WTC11 (cell line): ENCODE measurements at regions not wholly inside any gene's neighbourhood (a gene's known extent, or its start where the extent isn't known, plus 50 kb on each side); places are given as distances from the start of the nearest gene placed in this dataset.

Source experiments
- ATAC-seq: fragments of 200-7000 bp; cut with Tn5 transposase; 2 replicates; pipeline ENCODE4 v1.10.0; 2021; ENCODE audit warnings: mild to moderate bottlenecking, moderate library complexity
- CTCF ChIA-PET: fragments of 300-600 bp; sonication (Branson Sonifier 250); formaldehyde crosslinking; loops from one replicate; lab custom pipeline; 2021; ENCODE audit warnings: antibody characterized with exemption; lab: Charles Lee
- POLR2A ChIA-PET: fragments of 350-600 bp; sonication (Branson Sonifier 250); formaldehyde crosslinking; loops from one replicate; lab custom pipeline; 2021; ENCODE audit warnings: antibody characterized with exemption; lab: Charles Lee
- DNase-seq: peaks from one replicate; pipeline ENCODE4 v3.0.0; 2021; ENCODE audit warnings: low spot score
- H3K27ac Mint-ChIP-seq: 2 replicates; pipeline ENCODE4 v1.8.0; 2021; ENCODE audit warnings: mixed read lengths
- H3K27me3 Mint-ChIP-seq: 2 replicates; pipeline ENCODE4 v1.8.0; 2021; ENCODE audit warnings: low read depth, mild to moderate bottlenecking, moderate library complexity, mixed read lengths
- H3K36me3 Mint-ChIP-seq: 2 replicates; pipeline ENCODE4 v1.8.0; 2021; ENCODE audit warnings: mixed read lengths
- H3K4me1 Mint-ChIP-seq: 2 replicates; pipeline ENCODE4 v1.8.0; 2022; ENCODE audit warnings: mixed read lengths
- H3K4me3 Mint-ChIP-seq: 2 replicates; pipeline ENCODE4 v1.8.0; 2021; ENCODE audit warnings: mild to moderate bottlenecking, moderate library complexity, mixed read lengths
- H3K9me3 Mint-ChIP-seq: 2 replicates; pipeline ENCODE4 v1.8.0; 2021; ENCODE audit warnings: mixed read lengths
- CREM ChIP-seq: sonication (generic); formaldehyde crosslinking; IDR thresholded peaks from 2 replicates; pipeline ENCODE4 v1.8.1; 2022; ENCODE audit warnings: mild to moderate bottlenecking, missing genetic modification reagents, moderate library complexity
- FOXP1 ChIP-seq: sonication (generic); formaldehyde crosslinking; IDR thresholded peaks from 2 replicates; pipeline ENCODE4 v1.8.0; 2022; ENCODE audit warnings: missing genetic modification reagents, mild to moderate bottlenecking, moderate library complexity, borderline replicate concordance
- HMGA2 ChIP-seq: fragments of 250-450 bp; sonication (Bioruptor Pico); IDR thresholded peaks from 2 replicates; pipeline ENCODE4 v1.4.0; 2021; ENCODE audit warnings: mild to moderate bottlenecking, moderate library complexity
- KAT7 ChIP-seq: sonication (generic); formaldehyde crosslinking; IDR thresholded peaks from 2 replicates; pipeline ENCODE4 v1.8.1; 2023; ENCODE audit warnings: missing genetic modification reagents, mild to moderate bottlenecking, borderline replicate concordance
- MYBL2 ChIP-seq: sonication (generic); formaldehyde crosslinking; IDR thresholded peaks from 2 replicates; pipeline ENCODE4 v1.8.1; 2023; ENCODE audit warnings: mild to moderate bottlenecking, moderate library complexity, missing genetic modification reagents
- OVOL2 ChIP-seq: fragments of 250-450 bp; sonication (Bioruptor Pico); IDR thresholded peaks from 2 replicates; pipeline ENCODE4 v1.9.0; 2021; ENCODE audit warnings: mild to moderate bottlenecking, borderline replicate concordance
- RORB ChIP-seq: fragments of 250-450 bp; sonication (Bioruptor Pico); IDR thresholded peaks from 2 replicates; pipeline ENCODE4 v1.9.0; 2021; ENCODE audit warnings: mild to moderate bottlenecking
- SOX15 ChIP-seq: fragments of 250-450 bp; sonication (Bioruptor Pico); IDR thresholded peaks from 2 replicates; pipeline ENCODE4 v1.9.0; 2021; ENCODE audit warnings: mild to moderate bottlenecking
- TCF7 ChIP-seq: sonication (generic); formaldehyde crosslinking; IDR thresholded peaks from 2 replicates; pipeline ENCODE4 v1.8.0; 2022; ENCODE audit warnings: mild to moderate bottlenecking, low read depth, missing genetic modification reagents, moderate library complexity
- ZNF138 ChIP-seq: sonication (generic); formaldehyde crosslinking; conservative IDR thresholded peaks from 2 replicates; pipeline ENCODE4 v1.8.1; 2022; ENCODE audit warnings: mild to moderate bottlenecking, moderate library complexity, missing genetic modification reagents
- ZNF281 ChIP-seq: sonication (generic); formaldehyde crosslinking; IDR thresholded peaks from 2 replicates; pipeline ENCODE4 v1.8.0; 2023; ENCODE audit warnings: mild to moderate bottlenecking, missing genetic modification reagents
- ZNF317 ChIP-seq: sonication (generic); formaldehyde crosslinking; IDR thresholded peaks from 2 replicates; pipeline ENCODE4 v1.8.1; 2023; ENCODE audit warnings: low read depth, mild to moderate bottlenecking, moderate library complexity, missing genetic modification reagents, borderline replicate concordance
- TF ChIP-seq, protein P1 (sequence below): fragments of 250-450 bp; sonication (Bioruptor Pico); IDR thresholded peaks from 2 replicates; pipeline ENCODE4 v2.1.2; 2022; ENCODE audit warnings: mild to moderate bottlenecking, moderate library complexity
- TF ChIP-seq, protein P2 (sequence below): sonication (generic); formaldehyde crosslinking; IDR thresholded peaks from 2 replicates; pipeline ENCODE4 v1.8.0; 2022; ENCODE audit warnings: missing genetic modification reagents
- TF ChIP-seq, protein P3 (sequence below): sonication (generic); formaldehyde crosslinking; IDR thresholded peaks from 2 replicates; pipeline ENCODE4 v1.8.0; 2022; ENCODE audit warnings: mild to moderate bottlenecking, missing genetic modification reagents
- TF ChIP-seq, protein P4 (sequence below): fragments of 200-600 bp; IDR thresholded peaks from 2 replicates; pipeline ENCODE4 v1.8.0; 2022; ENCODE audit warnings: antibody characterized with exemption

DNA sequence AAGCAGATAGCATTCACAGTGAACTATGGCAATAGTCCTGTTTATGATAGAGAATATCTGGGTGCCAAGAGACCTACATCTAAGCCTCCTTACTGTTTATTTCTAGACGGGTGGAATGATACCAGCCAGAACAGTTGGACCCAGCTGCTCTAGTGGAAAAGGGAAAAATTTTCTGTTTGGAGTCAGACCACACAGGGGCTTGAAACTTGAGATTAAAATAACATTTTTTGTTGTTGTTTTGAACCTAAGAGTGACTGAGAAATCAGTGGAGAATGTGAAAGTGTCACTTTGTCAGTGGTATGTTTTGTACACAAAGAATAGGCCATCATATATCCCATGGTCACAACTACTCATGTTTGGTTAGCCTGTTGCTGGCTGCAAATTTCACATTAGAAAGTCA, 105.7 kb downstream of the AGTR2 start (continued):
- TF ChIP-seq, protein P1, sequence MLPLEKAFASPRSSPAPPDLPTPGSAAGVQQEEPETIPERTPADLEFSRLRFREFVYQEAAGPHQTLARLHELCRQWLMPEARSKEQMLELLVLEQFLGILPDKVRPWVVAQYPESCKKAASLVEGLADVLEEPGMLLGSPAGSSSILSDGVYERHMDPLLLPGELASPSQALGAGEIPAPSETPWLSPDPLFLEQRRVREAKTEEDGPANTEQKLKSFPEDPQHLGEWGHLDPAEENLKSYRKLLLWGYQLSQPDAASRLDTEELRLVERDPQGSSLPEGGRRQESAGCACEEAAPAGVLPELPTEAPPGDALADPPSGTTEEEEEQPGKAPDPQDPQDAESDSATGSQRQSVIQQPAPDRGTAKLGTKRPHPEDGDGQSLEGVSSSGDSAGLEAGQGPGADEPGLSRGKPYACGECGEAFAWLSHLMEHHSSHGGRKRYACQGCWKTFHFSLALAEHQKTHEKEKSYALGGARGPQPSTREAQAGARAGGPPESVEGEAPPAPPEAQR: no peak
- TF ChIP-seq, protein P2, sequence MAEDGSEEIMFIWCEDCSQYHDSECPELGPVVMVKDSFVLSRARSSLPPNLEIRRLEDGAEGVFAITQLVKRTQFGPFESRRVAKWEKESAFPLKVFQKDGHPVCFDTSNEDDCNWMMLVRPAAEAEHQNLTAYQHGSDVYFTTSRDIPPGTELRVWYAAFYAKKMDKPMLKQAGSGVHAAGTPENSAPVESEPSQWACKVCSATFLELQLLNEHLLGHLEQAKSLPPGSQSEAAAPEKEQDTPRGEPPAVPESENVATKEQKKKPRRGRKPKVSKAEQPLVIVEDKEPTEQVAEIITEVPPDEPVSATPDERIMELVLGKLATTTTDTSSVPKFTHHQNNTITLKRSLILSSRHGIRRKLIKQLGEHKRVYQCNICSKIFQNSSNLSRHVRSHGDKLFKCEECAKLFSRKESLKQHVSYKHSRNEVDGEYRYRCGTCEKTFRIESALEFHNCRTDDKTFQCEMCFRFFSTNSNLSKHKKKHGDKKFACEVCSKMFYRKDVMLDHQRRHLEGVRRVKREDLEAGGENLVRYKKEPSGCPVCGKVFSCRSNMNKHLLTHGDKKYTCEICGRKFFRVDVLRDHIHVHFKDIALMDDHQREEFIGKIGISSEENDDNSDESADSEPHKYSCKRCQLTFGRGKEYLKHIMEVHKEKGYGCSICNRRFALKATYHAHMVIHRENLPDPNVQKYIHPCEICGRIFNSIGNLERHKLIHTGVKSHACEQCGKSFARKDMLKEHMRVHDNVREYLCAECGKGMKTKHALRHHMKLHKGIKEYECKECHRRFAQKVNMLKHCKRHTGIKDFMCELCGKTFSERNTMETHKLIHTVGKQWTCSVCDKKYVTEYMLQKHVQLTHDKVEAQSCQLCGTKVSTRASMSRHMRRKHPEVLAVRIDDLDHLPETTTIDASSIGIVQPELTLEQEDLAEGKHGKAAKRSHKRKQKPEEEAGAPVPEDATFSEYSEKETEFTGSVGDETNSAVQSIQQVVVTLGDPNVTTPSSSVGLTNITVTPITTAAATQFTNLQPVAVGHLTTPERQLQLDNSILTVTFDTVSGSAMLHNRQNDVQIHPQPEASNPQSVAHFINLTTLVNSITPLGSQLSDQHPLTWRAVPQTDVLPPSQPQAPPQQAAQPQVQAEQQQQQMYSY (CRISPR knock-in tag): no peak
- TF ChIP-seq, protein P3, sequence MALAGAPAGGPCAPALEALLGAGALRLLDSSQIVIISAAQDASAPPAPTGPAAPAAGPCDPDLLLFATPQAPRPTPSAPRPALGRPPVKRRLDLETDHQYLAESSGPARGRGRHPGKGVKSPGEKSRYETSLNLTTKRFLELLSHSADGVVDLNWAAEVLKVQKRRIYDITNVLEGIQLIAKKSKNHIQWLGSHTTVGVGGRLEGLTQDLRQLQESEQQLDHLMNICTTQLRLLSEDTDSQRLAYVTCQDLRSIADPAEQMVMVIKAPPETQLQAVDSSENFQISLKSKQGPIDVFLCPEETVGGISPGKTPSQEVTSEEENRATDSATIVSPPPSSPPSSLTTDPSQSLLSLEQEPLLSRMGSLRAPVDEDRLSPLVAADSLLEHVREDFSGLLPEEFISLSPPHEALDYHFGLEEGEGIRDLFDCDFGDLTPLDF (CRISPR knock-in tag): no peak
- TF ChIP-seq KAT7 (CRISPR knock-in tag): no peak
- TF ChIP-seq RORB (CRISPR knock-in tag): no peak
- no peak for TF ChIP-seq SOX15 (CRISPR knock-in tag)
- no peak for TF ChIP-seq ZNF138 (CRISPR knock-in tag)

GRCh38 chrX:116277351-116278225, 107.0 kb downstream of the AGTR2 start:
- CTCF ChIA-PET: interaction anchor here (1.2 kb wide), 1 partner anchor 212 kb away, joined by 3 read pairs; no protein-coding TSS in a partner anchor
- ATAC-seq (no peak), DNase-seq (no peak)
- no peak overlapping the region for H3K27ac Mint-ChIP-seq
- TF ChIP-seq HMGA2 (CRISPR knock-in tag): no peak
- TF ChIP-seq, protein P4, sequence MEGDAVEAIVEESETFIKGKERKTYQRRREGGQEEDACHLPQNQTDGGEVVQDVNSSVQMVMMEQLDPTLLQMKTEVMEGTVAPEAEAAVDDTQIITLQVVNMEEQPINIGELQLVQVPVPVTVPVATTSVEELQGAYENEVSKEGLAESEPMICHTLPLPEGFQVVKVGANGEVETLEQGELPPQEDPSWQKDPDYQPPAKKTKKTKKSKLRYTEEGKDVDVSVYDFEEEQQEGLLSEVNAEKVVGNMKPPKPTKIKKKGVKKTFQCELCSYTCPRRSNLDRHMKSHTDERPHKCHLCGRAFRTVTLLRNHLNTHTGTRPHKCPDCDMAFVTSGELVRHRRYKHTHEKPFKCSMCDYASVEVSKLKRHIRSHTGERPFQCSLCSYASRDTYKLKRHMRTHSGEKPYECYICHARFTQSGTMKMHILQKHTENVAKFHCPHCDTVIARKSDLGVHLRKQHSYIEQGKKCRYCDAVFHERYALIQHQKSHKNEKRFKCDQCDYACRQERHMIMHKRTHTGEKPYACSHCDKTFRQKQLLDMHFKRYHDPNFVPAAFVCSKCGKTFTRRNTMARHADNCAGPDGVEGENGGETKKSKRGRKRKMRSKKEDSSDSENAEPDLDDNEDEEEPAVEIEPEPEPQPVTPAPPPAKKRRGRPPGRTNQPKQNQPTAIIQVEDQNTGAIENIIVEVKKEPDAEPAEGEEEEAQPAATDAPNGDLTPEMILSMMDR: no peak
- POLR2A ChIA-PET: no interaction called here
- no peaks in the 10 kb centered on the region for H3K4me1 Mint-ChIP-seq
- H3K36me3 Mint-ChIP-seq: no peaks in the 10 kb centered on the region
- no peak overlapping the region for H3K4me3 Mint-ChIP-seq
- H3K9me3 Mint-ChIP-seq: 0 out of 2 replicates have a peak, but pooled peaks cover 5% of the 10 kb centered on the region
- peaks cover 3% of the 10 kb centered on the region; the same call in 1 of the 2 replicates for H3K27me3 Mint-ChIP-seq

DNA sequence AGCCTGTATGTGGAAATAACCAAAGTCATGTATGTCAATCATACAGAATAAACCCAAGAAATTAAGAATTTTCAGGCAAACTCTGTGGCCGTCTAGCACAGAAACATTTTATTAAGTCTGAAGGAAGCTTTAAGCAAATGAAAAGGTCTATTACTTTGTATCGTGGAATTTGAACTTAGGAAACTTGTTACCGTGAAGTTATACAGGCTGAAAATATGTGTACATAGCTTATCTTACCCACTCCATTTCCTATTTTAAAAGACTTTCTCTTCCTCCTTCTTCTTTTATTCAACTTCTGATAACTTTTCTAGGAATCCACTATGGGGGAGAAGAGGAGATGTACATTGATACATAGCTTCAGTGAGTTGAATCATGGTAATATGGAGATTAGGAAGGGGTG, 108.3 kb downstream of the AGTR2 start:
- Mint-ChIP-seq H3K4me1 (no peaks in the 10 kb centered on the region), H3K4me3 (no peak overlapping the region), H3K36me3 (no peaks in the 10 kb centered on the region), H3K27ac (no peak overlapping the region), H3K27me3 (no peaks in the 10 kb centered on the region; the same call in 1 of the 2 replicates), H3K9me3 (0 out of 2 replicates have a peak, but pooled peaks cover 5% of the 10 kb centered on the region)
- no peak for ATAC-seq
- DNase-seq: no peak
- no peak for TF ChIP-seq ZNF281 (CRISPR knock-in tag)
- TF ChIP-seq ZNF317 (CRISPR knock-in tag): no peak
- no peak for TF ChIP-seq TCF7 (CRISPR knock-in tag)
- TF ChIP-seq FOXP1 (CRISPR knock-in tag): no peak
- no peak for TF ChIP-seq MYBL2
- TF ChIP-seq OVOL2: no peak
- no peak for TF ChIP-seq CREM (CRISPR knock-in tag)
- ChIA-PET CTCF (no interaction called here), POLR2A (no interaction called here)
